T-cell (primary cell): ENCODE measurements at regions not wholly inside any gene's neighbourhood (a gene's known extent, or its start where the extent isn't known, plus 50 kb on each side); places are given as distances from the start of the nearest gene placed in this dataset.

Source experiments
- ATAC-seq, 4 experiments: fragments of 200-7000 bp in 3 of 4; fragments of 150-1000 bp in 1 of 4; cut with Tn5 transposase; replicated peaks in 1 of 4; 1 replicate in 3 of 4; 2 replicates in 1 of 4; pipeline ENCODE4 v1.10.0; 2021; ENCODE audit warnings: moderate library complexity in 3 of 4, mild to moderate bottlenecking in 2 of 4, moderate number of reproducible peaks in 1 of 4
- CTCF ChIA-PET, 2 donors: fragments of 300-600 bp; sonication (Branson Sonifier 250); formaldehyde crosslinking; loops; one replicate each; lab custom pipeline; 2022; ENCODE audit warnings: antibody characterized with exemption in 2 of 2; lab: Charles Lee
- POLR2A ChIA-PET, 2 donors: fragments of 300-600 bp; sonication (Branson Sonifier 250); formaldehyde crosslinking; loops; one replicate each; lab custom pipeline; 2022; ENCODE audit warnings: antibody characterized with exemption in 2 of 2; lab: Charles Lee
- DNase-seq, 35 experiments: peaks; one replicate each; pipeline versions ENCODE4 v3.0.0 to v3.0.0-alpha.2; 2013 to 2023
- H3K27ac ChIP-seq: one replicate; pipeline ENCODE4 v1.5.1; 2013; ENCODE audit warnings: low read length
- H3K27me3 ChIP-seq, 2 experiments: replicated peaks in 1 of 2; 1 replicate in 1 of 2; 2 replicates in 1 of 2; pipeline versions ENCODE4 v1.6.1 to v1.7.0; 2013; ENCODE audit warnings: low read length in 1 of 2, mixed read lengths in 1 of 2; ENCODE audit not compliant: control insufficient read depth in 2 of 2, insufficient read depth in 2 of 2; ENCODE audit errors: extremely low read depth in 1 of 2
- H3K36me3 ChIP-seq, 2 donors: 1 replicate in 1 of 2; 2 replicates in 1 of 2; pipeline versions ENCODE4 v1.6.1 to v1.7.0; 2013; ENCODE audit warnings: low read length in 1 of 2; ENCODE audit not compliant: control insufficient read depth in 2 of 2, insufficient read depth in 1 of 2; ENCODE audit errors: extremely low read depth in 1 of 2
- H3K4me1 ChIP-seq, 2 experiments: 1 replicate in 1 of 2; 2 replicates in 1 of 2; pipeline versions ENCODE4 v1.6.1 to v1.7.0; 2013; ENCODE audit warnings: low read length in 2 of 2, mixed read lengths in 1 of 2; ENCODE audit not compliant: insufficient read depth in 2 of 2, control insufficient read depth in 1 of 2; ENCODE audit errors: extremely low read depth in 1 of 2
- H3K4me3 ChIP-seq, 2 donors: 1 replicate in 1 of 2; 2 replicates in 1 of 2; pipeline versions ENCODE4 v1.5.1 to v1.7.0; 2013; ENCODE audit warnings: mild to moderate bottlenecking in 2 of 2, low read length in 1 of 2, moderate library complexity in 1 of 2; ENCODE audit not compliant: control insufficient read depth in 1 of 2; ENCODE audit errors: extremely low read depth in 1 of 2
- H3K9me3 ChIP-seq: 2 replicates; pipeline ENCODE4 v1.7.0; 2013
- H3K27ac Mint-ChIP-seq, 2 donors: one replicate each; pipeline ENCODE4 v1.8.0; 2020 to 2021; ENCODE audit warnings: mild to moderate bottlenecking in 2 of 2, mixed read lengths in 2 of 2
- H3K27me3 Mint-ChIP-seq, 2 donors: one replicate each; pipeline ENCODE4 v1.8.0; 2021 to 2022; ENCODE audit warnings: mixed read lengths in 2 of 2
- H3K36me3 Mint-ChIP-seq: one replicate; pipeline ENCODE4 v1.8.0; 2021; ENCODE audit warnings: mixed read lengths
- H3K4me1 Mint-ChIP-seq, 3 donors: one replicate each; pipeline ENCODE4 v1.8.0; 2020 to 2022; ENCODE audit warnings: mixed read lengths in 3 of 3, mild to moderate bottlenecking in 1 of 3
- H3K4me3 Mint-ChIP-seq, 3 donors: one replicate each; pipeline ENCODE4 v1.8.0; 2020 to 2022; ENCODE audit warnings: mild to moderate bottlenecking in 3 of 3, mixed read lengths in 3 of 3, moderate library complexity in 3 of 3
- H3K9me3 Mint-ChIP-seq, 3 donors: one replicate each; pipeline ENCODE4 v1.8.0; 2020 to 2022; ENCODE audit warnings: mixed read lengths in 3 of 3
- WGBS: methylation state at CpG from one replicate; pipeline ENCODE4 v1.1.5; 2013; ENCODE audit warnings: missing lambda C conversion rate; ENCODE audit not compliant: insufficient coverage; 5-methylcytosine and 5-hydroxymethylcytosine counted together

GRCh38 chr15:97875025-97875512 is 85.4 kb upstream of the ARRDC4 start:
- CTCF ChIA-PET = no interaction called here
- no peak for DNase-seq
- Mint-ChIP-seq H3K4me1 (peaks cover 0 to 6% (median 0%) of the 10 kb centered on the region in 3 donors), H3K9me3 (no peaks in the 10 kb centered on the region), H3K4me3 (no peak overlapping the region), H3K36me3 (no peaks in the 10 kb centered on the region), H3K27me3 (peaks cover 0 to 15% of the 10 kb centered on the region in 2 donors), H3K27ac (no peak overlapping the region)
- Histone ChIP-seq H3K4me1 (no peaks in the 10 kb centered on the region), H3K4me3 (no peak overlapping the region), H3K9me3 (no peaks in the 10 kb centered on the region), H3K36me3 (no peaks in the 10 kb centered on the region), H3K27ac (no peak overlapping the region), H3K27me3 (peaks cover 0 to 5% of the 10 kb centered on the region in 2 experiments)
- POLR2A ChIA-PET = no interaction called here
- ATAC-seq = no peak
- 57% methylated on average over 5 of the region's 6 CpGs for WGBS

GRCh38 chr15:97875513-97876280 is 84.8 kb upstream of the ARRDC4 start:
- peak in 1 of 35 experiments; percentile 10 for DNase-seq
- Mint-ChIP-seq H3K4me1 (peaks cover 0 to 6% (median 0%) of the 10 kb centered on the region in 3 donors), H3K9me3 (no peaks in the 10 kb centered on the region), H3K27me3 (peaks cover 0 to 12% of the 10 kb centered on the region in 2 donors), H3K4me3 (no peak overlapping the region), H3K36me3 (no peaks in the 10 kb centered on the region), H3K27ac (no peak overlapping the region)
- ChIA-PET CTCF (no interaction called here), POLR2A (no interaction called here)
- peaks cover 0 to 5% of the 10 kb centered on the region in 2 experiments for H3K27me3 ChIP-seq
- no peak overlapping the region for H3K27ac ChIP-seq
- H3K4me1 ChIP-seq = no peaks in the 10 kb centered on the region
- H3K36me3 ChIP-seq = no peaks in the 10 kb centered on the region
- H3K4me3 ChIP-seq = no peak overlapping the region
- WGBS = 75% methylated on average over 37 of the region's 49 CpGs
- H3K9me3 ChIP-seq = no peaks in the 10 kb centered on the region
- no peak for ATAC-seq

GRCh38 chr15:97876281-97876675 is 84.2 kb upstream of the ARRDC4 start:
- no peaks in the 10 kb centered on the region for H3K36me3 ChIP-seq
- 58% methylated on average over 6 of the region's 10 CpGs for WGBS
- H3K9me3 ChIP-seq = no peaks in the 10 kb centered on the region
- H3K27me3 ChIP-seq = peaks cover 0 to 5% of the 10 kb centered on the region in 2 experiments
- H3K27ac ChIP-seq = no peak overlapping the region
- peaks cover 0 to 12% of the 10 kb centered on the region in 2 donors for H3K27me3 Mint-ChIP-seq
- CTCF ChIA-PET = no interaction called here
- no peak overlapping the region for H3K27ac Mint-ChIP-seq
- H3K4me3 Mint-ChIP-seq = no peak overlapping the region
- H3K36me3 Mint-ChIP-seq = no peaks in the 10 kb centered on the region
- no peaks in the 10 kb centered on the region for H3K4me1 ChIP-seq
- POLR2A ChIA-PET = no interaction called here
- no peak for ATAC-seq
- H3K4me1 Mint-ChIP-seq = peaks cover 0 to 6% (median 0%) of the 10 kb centered on the region in 3 donors
- no peaks in the 10 kb centered on the region for H3K9me3 Mint-ChIP-seq
- no peak overlapping the region for H3K4me3 ChIP-seq
- no peak for DNase-seq

GRCh38 chr15:97881346-97881965 is 79.0 kb upstream of the ARRDC4 start:
- no peak overlapping the region for H3K27ac ChIP-seq
- ChIA-PET CTCF (no interaction called here), POLR2A (no interaction called here)
- Mint-ChIP-seq H3K36me3 (no peaks in the 10 kb centered on the region), H3K4me1 (peaks cover 0 to 6% (median 0%) of the 10 kb centered on the region in 3 donors), H3K27ac (no peak overlapping the region), H3K4me3 (no peak overlapping the region), H3K9me3 (peaks cover 0 to 7% (median 0%) of the 10 kb centered on the region in 3 donors), H3K27me3 (peaks cover 0 to 24% of the 10 kb centered on the region in 2 donors)
- DNase-seq (no peak), ATAC-seq (no peak)
- WGBS = 83% methylated on average over 4 of the region's 8 CpGs
- H3K27me3 ChIP-seq = peaks cover 0 to 2% of the 10 kb centered on the region in 2 experiments
- no peak overlapping the region for H3K4me3 ChIP-seq
- H3K4me1 ChIP-seq = no peaks in the 10 kb centered on the region
- no peaks in the 10 kb centered on the region for H3K36me3 ChIP-seq
- no peaks in the 10 kb centered on the region for H3K9me3 ChIP-seq

GRCh38 chr15:97884513-97885131 is 75.9 kb upstream of the ARRDC4 start:
- ChIA-PET CTCF (no interaction called here), POLR2A (no interaction called here)
- no peaks in the 10 kb centered on the region for H3K4me1 ChIP-seq
- ATAC-seq (no peak), DNase-seq (no peak)
- no peak overlapping the region for H3K27ac ChIP-seq
- H3K9me3 ChIP-seq = no peaks in the 10 kb centered on the region
- Mint-ChIP-seq H3K36me3 (no peaks in the 10 kb centered on the region), H3K9me3 (peaks cover 0 to 7% (median 0%) of the 10 kb centered on the region in 3 donors), H3K4me3 (no peak overlapping the region), H3K27me3 (peaks cover 0 to 16% of the 10 kb centered on the region in 2 donors), H3K27ac (no peak overlapping the region), H3K4me1 (no peaks in the 10 kb centered on the region)
- WGBS = 40% methylated on average over 2 of the region's 3 CpGs
- H3K36me3 ChIP-seq = no peaks in the 10 kb centered on the region
- H3K4me3 ChIP-seq = no peak overlapping the region
- no peaks in the 10 kb centered on the region for H3K27me3 ChIP-seq

GRCh38 chr15:97890307-97890706 is 70.2 kb upstream of the ARRDC4 start:
- ChIA-PET POLR2A (no interaction called here), CTCF (no interaction called here)
- H3K4me1 Mint-ChIP-seq = no peaks in the 10 kb centered on the region
- Histone ChIP-seq H3K27me3 (peaks cover 0 to 2% of the 10 kb centered on the region in 2 experiments), H3K4me1 (no peaks in the 10 kb centered on the region), H3K27ac (no peak overlapping the region), H3K4me3 (no peak overlapping the region), H3K36me3 (no peaks in the 10 kb centered on the region), H3K9me3 (no peaks in the 10 kb centered on the region)
- H3K27ac Mint-ChIP-seq = no peak overlapping the region
- ATAC-seq (no peak), DNase-seq (no peak)
- H3K27me3 Mint-ChIP-seq = peaks cover 0 to 11% of the 10 kb centered on the region in 2 donors
- H3K4me3 Mint-ChIP-seq = no peak overlapping the region
- no CpG with 5 or more reads among the region's 1 CpG for WGBS
- H3K36me3 Mint-ChIP-seq = no peaks in the 10 kb centered on the region
- H3K9me3 Mint-ChIP-seq = no peaks in the 10 kb centered on the region
